Coronary artery (tissue), 2 donors: ENCODE measurements at regions not wholly inside any gene's neighbourhood (a gene's known extent, or its start where the extent isn't known, plus 50 kb on each side); places are given as distances from the start of the nearest gene placed in this dataset.

Source experiments
- DNase-seq: peaks from one replicate; pipeline ENCODE4 v3.0.0-alpha.2; 2017; ENCODE audit warnings: low spot score
- H3K27ac ChIP-seq, 2 donors: fragments of 200-600 bp; sonication (generic); one replicate each; pipeline ENCODE4 v1.5.1; 2016 to 2019
- H3K4me3 ChIP-seq: fragments of 200-600 bp; sonication (generic); 2 replicates; pipeline ENCODE4 v1.5.1; 2016; ENCODE audit warnings: mild to moderate bottlenecking, moderate library complexity
- TF ChIP-seq, protein P1 (sequence below): fragments of 200-600 bp; sonication (generic); IDR thresholded peaks from one replicate; pipeline ENCODE4 v1.5.1; 2019; ENCODE audit warnings: antibody characterized with exemption

DNA sequence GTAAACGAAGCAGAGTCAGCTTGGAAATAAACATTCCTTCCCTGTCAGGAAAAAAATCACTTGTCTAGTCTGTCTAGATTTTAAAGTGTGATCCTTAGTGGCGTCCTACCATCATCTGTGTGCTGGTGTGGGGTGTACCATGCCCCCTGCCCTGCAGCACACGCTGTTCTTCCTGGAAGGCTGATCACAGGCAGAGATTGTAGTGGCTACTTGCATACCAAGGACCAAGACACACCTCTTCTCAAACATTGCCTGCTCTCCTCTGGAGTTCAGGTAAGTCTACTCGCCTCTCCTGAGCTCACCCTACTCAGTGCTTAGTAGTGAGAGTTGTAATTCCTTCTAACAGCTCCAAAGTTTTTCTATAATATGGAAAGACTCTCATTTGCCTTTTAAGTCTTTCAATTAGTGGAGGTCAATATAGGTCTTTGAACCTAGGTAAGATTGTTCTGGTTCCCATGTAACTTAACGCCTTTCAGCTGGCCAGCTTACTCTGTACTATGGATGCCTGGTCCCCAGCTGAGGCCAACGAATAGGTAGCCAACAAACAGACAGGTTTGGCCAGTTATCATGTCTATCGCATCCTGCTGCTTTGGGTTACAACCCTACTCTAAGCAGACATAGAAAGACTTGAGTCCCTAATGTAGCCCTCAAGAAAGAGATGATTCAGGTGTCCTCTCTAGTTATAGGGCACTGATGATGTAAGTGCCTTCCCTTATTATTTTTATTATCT, 55.4 kb downstream of the XCL1 start:
- no peak for DNase-seq
- TF ChIP-seq, protein P1, sequence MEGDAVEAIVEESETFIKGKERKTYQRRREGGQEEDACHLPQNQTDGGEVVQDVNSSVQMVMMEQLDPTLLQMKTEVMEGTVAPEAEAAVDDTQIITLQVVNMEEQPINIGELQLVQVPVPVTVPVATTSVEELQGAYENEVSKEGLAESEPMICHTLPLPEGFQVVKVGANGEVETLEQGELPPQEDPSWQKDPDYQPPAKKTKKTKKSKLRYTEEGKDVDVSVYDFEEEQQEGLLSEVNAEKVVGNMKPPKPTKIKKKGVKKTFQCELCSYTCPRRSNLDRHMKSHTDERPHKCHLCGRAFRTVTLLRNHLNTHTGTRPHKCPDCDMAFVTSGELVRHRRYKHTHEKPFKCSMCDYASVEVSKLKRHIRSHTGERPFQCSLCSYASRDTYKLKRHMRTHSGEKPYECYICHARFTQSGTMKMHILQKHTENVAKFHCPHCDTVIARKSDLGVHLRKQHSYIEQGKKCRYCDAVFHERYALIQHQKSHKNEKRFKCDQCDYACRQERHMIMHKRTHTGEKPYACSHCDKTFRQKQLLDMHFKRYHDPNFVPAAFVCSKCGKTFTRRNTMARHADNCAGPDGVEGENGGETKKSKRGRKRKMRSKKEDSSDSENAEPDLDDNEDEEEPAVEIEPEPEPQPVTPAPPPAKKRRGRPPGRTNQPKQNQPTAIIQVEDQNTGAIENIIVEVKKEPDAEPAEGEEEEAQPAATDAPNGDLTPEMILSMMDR: no peak
- H3K4me3 ChIP-seq: no peak overlapping the region
- H3K27ac ChIP-seq: no peak overlapping the region

DNA sequence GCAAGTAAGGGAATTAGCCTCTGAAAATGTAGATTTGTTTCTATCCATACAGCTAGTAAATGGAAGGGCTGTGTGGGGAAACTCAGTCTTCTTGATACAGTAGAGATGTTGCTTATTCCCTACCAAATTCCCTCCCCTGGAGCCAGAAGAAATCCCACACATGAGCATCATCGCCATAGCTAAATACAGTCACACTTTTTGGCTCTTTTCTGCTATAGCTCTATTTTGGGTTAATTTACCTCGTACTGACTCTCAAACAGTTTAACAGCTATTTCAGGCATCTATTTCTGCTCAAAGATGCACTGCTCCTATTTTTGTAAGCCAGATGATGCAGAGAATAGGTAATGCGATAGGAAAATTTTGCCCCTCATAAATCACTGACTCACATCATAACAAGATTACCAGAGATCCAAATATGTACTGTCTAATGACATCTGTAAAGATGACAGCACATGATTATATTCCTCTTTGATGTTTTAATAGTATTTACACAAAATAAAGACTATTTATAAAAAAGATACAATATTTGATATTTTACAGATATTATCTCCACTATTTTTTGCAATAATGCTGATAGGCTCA, 58.6 kb downstream of the XCL1 start:
- TF ChIP-seq, protein P1: no peak
- no peak for DNase-seq
- Histone ChIP-seq H3K4me3 (no peak overlapping the region), H3K27ac (no peak overlapping the region)

DNA sequence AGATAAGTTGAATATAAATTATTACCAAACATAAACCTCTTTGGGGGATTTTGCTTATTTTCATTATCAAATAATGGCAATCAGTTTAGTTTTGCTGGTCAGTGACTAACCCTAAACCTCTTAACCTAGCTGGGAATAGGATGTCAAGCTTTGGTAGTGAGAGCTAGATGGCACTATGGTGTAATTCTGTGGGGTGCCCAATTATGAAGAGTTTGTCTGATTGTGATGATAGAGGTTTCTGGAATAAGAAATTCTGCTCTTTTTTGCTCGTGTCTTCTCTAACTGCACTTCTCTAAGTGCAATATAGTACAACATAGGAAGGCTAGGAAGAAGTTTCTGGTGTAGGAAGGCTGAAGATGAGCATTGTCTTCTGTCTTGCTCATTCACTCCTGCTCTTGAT, 59.8 kb downstream of the XCL1 start:
- H3K27ac ChIP-seq: peak overlapping the region; percentile 1 to 49

DNA sequence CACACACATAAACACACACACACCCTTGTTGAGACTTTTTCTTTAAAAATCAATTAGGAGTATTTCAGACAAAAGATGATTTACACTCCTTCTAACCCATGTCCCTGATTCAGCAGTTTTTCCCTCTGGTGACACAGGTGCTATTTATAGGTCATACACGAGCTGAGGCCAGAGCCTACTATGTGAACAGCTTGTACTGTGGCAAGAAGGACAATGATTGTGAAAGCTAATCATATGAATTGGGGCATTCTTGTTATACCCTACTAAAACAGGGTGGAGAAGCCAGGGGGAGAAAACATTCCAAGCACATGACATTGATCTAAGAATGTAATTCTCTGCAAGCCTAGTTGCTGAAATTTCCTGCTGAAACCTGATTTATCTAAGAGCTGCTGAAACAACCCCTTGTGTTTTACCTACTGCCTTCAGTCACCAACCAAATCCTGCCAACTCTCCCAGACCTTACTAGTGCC, 60.3 kb downstream of the XCL1 start:
- TF ChIP-seq, protein P1: no peak
- Histone ChIP-seq H3K4me3 (no peak overlapping the region), H3K27ac (peak overlapping the region; percentile 1 to 49)
- no peak for DNase-seq

More for the DNA sequence above, 59.8 kb downstream of the XCL1 start:
- DNase-seq: no peak
- TF ChIP-seq, protein P1: no peak
- H3K4me3 ChIP-seq: no peak overlapping the region

DNA sequence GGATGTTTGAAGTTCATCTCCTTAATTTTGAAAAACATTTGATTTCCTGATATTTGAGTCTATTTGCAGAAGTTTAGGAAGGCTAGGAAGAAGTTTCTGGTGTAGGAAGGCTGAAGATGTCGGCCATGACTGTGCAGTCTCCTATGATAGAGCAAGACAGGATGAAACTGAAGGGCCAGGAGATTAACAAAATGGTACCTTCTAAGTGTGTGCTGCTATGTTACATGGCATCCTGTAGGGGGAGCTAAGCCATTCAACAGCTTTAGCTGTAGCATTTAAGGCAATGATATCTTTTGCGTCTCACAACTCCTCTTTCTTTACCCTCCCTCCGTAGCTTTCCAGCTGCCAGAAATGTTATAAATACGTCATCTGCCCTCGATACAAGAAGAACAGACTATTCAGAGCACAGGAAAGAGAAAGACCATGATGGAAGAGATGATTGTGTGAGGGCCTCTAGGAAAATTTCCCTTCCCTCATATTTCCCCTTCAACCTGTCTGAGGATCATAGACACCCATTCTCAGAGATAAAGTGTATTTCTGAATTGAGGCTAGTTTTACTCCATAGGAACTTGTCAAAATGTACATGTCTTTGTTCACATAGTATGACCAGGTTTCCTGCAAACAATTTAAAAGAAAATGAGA, 61.1 kb downstream of the XCL1 start:
- no peak overlapping the region for H3K27ac ChIP-seq
- TF ChIP-seq, protein P1: no peak
- no peak for DNase-seq
- H3K4me3 ChIP-seq: no peak overlapping the region

DNA sequence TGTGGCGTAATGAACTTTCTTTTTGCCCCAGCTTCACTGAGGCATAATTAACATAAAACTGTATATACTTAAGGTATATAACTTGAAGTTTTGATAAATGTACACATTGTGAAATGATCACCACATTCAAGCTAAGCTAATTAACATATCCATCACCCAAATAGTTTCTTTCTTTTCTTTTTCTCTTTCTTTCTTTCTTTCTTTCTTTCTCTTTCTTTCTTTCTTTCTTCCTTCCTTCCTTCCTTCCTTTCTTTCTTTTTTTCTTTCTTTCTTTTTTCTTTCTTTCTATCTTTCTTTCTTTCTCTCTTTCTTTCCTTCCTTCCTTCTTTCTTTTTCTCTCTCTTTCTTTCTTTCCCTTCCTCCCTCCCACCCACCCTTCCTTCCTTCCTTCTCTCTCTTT, 62.5 kb downstream of the XCL1 start:
- Histone ChIP-seq H3K27ac (no peak overlapping the region), H3K4me3 (no peak overlapping the region)
- DNase-seq: no peak
- TF ChIP-seq, protein P1: no peak
